RWPE2 (cell line): ENCODE measurements at regions not wholly inside any gene's neighbourhood (a gene's known extent, or its start where the extent isn't known, plus 50 kb on each side); places are given as distances from the start of the nearest gene placed in this dataset.

Experiments used
- ATAC-seq: fragments of 200-7000 bp; cut with Tn5 transposase; 3 replicates; pipeline ENCODE4 v1.9.1; 2021; ENCODE audit warnings: low read depth
- DNase-seq: peaks from one replicate; pipeline ENCODE4 v3.0.0-alpha.2; 2020; ENCODE audit warnings: low spot score
- H3K27ac ChIP-seq: fragments of 450-650 bp; 2 replicates; pipeline ENCODE4 v1.5.1; 2017; ENCODE audit warnings: mild to moderate bottlenecking; ENCODE audit not compliant: poor library complexity, severe bottlenecking
- H3K27me3 ChIP-seq: fragments of 250-450 bp; sonication (Bioruptor Pico); 2 replicates; pipeline ENCODE4 v1.5.1; 2021; ENCODE audit warnings: mild to moderate bottlenecking, moderate library complexity; ENCODE audit not compliant: insufficient read depth, poor library complexity, severe bottlenecking
- H3K36me3 ChIP-seq: fragments of 250-450 bp; sonication (Bioruptor Pico); 2 replicates; pipeline ENCODE4 v1.5.1; 2020; ENCODE audit warnings: low read depth, mild to moderate bottlenecking, moderate library complexity
- H3K4me1 ChIP-seq: fragments of 250-450 bp; sonication (Bioruptor Pico); 2 replicates; pipeline ENCODE4 v1.5.1; 2021; ENCODE audit warnings: mild to moderate bottlenecking, moderate library complexity; ENCODE audit not compliant: insufficient read depth, poor library complexity, severe bottlenecking
- H3K4me3 ChIP-seq: fragments of 250-450 bp; sonication (Bioruptor Pico); 2 replicates; pipeline ENCODE4 v1.5.1; 2021; ENCODE audit warnings: mild to moderate bottlenecking, moderate library complexity; ENCODE audit not compliant: severe bottlenecking
- H3K9me3 ChIP-seq: fragments of 250-450 bp; sonication (Bioruptor Pico); 2 replicates; pipeline ENCODE4 v1.5.1; 2021; ENCODE audit warnings: mild to moderate bottlenecking, moderate library complexity; ENCODE audit not compliant: severe bottlenecking
- TF ChIP-seq, protein P1 (sequence below): fragments of 450-650 bp; IDR thresholded peaks from one replicate; pipeline ENCODE4 v1.5.1; 2017; ENCODE audit warnings: mild to moderate bottlenecking, moderate library complexity; ENCODE audit not compliant: poor library complexity, severe bottlenecking

DNA sequence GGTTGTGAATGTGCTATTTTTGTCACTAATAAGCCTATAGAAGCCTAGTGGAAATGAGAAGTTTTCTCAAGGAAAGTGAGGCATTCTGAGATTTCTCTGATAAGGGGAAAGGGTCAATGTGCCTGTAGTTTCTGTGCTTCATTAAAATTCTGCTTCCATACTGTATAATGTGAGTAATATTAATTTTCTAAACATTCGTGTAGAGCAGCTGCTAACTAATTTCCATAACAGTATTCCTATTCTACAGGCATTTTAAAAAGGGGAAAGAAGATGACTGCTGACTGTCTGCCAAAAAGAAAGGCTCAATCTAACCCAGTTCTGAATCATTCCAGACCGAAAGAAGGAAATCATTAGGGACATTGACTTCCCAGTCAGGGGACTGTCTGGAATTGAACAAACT is 293.3 kb upstream of the TMPO start:
- H3K27ac ChIP-seq, result no peak overlapping the region
- TF ChIP-seq, protein P1, sequence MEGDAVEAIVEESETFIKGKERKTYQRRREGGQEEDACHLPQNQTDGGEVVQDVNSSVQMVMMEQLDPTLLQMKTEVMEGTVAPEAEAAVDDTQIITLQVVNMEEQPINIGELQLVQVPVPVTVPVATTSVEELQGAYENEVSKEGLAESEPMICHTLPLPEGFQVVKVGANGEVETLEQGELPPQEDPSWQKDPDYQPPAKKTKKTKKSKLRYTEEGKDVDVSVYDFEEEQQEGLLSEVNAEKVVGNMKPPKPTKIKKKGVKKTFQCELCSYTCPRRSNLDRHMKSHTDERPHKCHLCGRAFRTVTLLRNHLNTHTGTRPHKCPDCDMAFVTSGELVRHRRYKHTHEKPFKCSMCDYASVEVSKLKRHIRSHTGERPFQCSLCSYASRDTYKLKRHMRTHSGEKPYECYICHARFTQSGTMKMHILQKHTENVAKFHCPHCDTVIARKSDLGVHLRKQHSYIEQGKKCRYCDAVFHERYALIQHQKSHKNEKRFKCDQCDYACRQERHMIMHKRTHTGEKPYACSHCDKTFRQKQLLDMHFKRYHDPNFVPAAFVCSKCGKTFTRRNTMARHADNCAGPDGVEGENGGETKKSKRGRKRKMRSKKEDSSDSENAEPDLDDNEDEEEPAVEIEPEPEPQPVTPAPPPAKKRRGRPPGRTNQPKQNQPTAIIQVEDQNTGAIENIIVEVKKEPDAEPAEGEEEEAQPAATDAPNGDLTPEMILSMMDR, result no peak
- ATAC-seq, result no peak

DNA sequence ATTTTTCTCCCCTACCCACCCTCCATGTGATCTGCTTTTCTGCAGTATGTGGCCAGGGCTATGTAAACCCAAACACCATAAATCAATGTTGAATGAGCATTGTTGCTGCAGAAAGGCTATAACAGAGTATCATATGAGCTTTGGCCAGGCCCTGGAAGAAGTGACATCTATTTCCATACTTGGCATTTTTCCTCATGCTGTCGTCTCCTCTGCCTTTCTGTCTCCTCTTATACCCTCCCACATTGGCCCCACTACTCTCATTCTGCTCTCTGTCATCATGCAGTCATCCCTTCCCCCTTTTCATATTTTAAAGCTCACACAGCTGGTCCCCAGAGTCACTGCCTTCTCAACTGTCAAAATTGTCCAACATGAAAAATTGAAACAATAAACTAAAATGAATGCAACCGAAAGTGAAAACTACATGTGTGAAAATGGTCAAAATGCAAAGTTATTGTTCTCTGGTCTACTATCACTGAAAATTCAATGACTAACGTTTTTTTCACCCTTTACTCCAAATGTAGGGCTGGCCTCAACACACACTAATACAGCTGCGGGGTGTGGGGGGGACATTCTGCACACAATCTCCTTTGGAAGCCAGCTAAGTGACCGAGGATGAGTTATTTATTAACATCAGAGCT is 290.7 kb upstream of the TMPO start:
- ATAC-seq (no peak), DNase-seq (no peak)
- no peak overlapping the region for H3K4me3 ChIP-seq
- no peaks in the 10 kb centered on the region for H3K36me3 ChIP-seq
- no peaks in the 10 kb centered on the region for H3K27me3 ChIP-seq
- no peaks in the 10 kb centered on the region for H3K9me3 ChIP-seq
- H3K27ac ChIP-seq, result no peak overlapping the region
- TF ChIP-seq, protein P1, result no peak
- H3K4me1 ChIP-seq, result no peaks in the 10 kb centered on the region

More for the DNA sequence above, 293.3 kb upstream of the TMPO start:
- H3K36me3 ChIP-seq, result no peaks in the 10 kb centered on the region
- no peak for DNase-seq
- H3K4me3 ChIP-seq, result no peak overlapping the region
- H3K4me1 ChIP-seq, result no peaks in the 10 kb centered on the region
- H3K27me3 ChIP-seq, result no peaks in the 10 kb centered on the region
- no peaks in the 10 kb centered on the region for H3K9me3 ChIP-seq

DNA sequence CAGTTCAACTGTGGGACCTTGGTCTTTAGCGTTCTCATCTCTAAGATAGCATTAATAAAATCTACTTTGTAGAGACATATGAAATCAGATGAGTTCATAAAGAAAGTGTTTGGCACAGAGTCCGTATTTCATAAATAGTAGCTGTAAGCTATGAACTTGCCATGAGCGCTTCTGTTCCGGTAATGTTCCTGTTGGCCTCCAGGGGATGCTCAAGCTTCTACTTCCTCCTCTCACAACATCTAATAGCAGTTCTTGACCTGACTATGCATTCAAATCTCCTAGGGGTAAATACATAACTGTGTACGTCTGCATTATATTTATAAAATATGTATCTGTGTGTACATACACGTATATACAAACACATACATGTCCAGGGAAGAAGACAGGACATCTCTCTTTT is 288.2 kb upstream of the TMPO start:
- DNase-seq (no peak), ATAC-seq (no peak)
- Histone ChIP-seq H3K9me3 (no peaks in the 10 kb centered on the region), H3K36me3 (no peaks in the 10 kb centered on the region), H3K4me3 (no peak overlapping the region), H3K4me1 (no peaks in the 10 kb centered on the region), H3K27me3 (no peaks in the 10 kb centered on the region), H3K27ac (no peak overlapping the region)
- TF ChIP-seq, protein P1, result peak; percentile 29

DNA sequence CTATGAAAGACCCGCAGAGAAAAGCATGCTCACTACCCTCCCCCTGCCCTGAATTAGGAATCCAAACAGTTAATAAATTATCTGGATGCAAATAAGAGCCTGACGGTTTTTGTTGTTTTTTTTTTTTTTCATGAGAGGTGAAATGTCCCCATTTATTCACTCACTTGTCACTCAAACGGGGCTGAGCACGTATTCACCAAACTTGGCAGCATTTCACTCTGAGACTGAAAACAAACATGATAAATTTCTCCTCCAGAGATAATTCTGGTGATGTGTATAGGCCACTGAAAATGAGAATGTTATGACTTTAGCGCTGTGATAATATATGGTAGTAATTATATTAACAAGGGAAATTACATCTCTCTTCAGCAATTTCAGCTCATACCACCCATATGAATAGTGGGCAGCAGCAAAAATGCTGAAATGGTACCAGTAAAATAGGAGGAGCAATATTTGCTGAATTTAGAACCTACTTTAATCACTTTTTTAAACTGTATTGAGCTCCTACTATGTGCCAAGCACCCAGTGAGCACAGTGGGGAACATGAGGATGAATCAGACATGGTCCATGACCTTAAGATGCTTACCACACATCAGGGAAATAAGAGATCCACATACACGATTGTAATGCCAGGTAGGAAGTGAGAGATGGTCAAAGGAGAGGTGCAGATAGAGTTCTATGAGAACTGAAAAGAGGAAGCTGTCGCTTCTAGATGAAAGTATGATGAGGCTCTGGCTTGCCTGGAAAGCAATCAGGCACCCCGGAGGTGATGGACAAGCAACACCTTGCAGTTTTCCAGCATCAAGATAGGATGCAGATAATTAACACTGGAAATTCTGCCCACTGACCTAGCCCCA is 286.5 kb upstream of the TMPO start:
- Histone ChIP-seq H3K4me3 (no peak overlapping the region), H3K9me3 (no peaks in the 10 kb centered on the region), H3K36me3 (no peaks in the 10 kb centered on the region), H3K4me1 (no peaks in the 10 kb centered on the region), H3K27ac (no peak overlapping the region), H3K27me3 (no peaks in the 10 kb centered on the region)
- TF ChIP-seq, protein P1, result no peak
- ATAC-seq (no peak), DNase-seq (no peak)

DNA sequence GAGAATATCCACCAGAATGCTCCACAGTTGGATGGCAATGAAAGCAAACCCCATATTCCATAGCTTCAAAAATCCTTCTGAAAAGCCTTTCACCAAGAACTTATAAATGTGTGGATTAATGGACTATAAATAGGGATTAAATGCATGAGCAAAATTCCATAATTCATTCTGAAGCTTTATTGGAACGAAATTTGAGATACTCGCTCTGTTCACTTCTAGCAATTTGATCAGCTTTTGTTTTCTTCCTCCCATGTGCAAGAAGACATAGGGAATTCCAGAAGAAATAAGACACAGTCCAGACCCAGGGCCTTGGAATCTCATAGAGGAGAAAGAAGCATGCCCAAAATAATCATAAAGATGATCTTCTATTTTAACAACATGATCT is 285.9 kb upstream of the TMPO start:
- no peaks in the 10 kb centered on the region for H3K36me3 ChIP-seq
- ATAC-seq, result no peak
- no peak overlapping the region for H3K4me3 ChIP-seq
- H3K27ac ChIP-seq, result no peak overlapping the region
- no peaks in the 10 kb centered on the region for H3K4me1 ChIP-seq
- TF ChIP-seq, protein P1, result no peak
- DNase-seq, result no peak
- H3K9me3 ChIP-seq, result no peaks in the 10 kb centered on the region
- H3K27me3 ChIP-seq, result no peaks in the 10 kb centered on the region
